NCI-H146 (cell line): ENCODE measurements at regions not wholly inside any gene's neighbourhood (a gene's known extent, or its start where the extent isn't known, plus 50 kb on each side); places are given as distances from the start of the nearest gene placed in this dataset.
"Not testable (repeated sequence)": the region's sequence is repeated elsewhere in the genome, so short reads cannot be mapped to it uniquely, and the experiment has no call there.

Experiments used
- DNase-seq: peaks from one replicate; lab custom pipeline; 2025; lab: John Stamatoyannopoulos, UW

GRCh38 chr10:55747244-55747643 lies 613.8 kb downstream of the ZWINT start:
- DNase-seq, result no peak

- peak; percentile 42 for DNase-seq
Measured at GRCh38 chr10:55746002-55746401, 615.1 kb downstream of the ZWINT start.

- no peak for DNase-seq
Measured at GRCh38 chr10:55742487-55742886, 618.6 kb downstream of the ZWINT start.

- DNase-seq, result peak; percentile 59
Measured at GRCh38 chr10:55740767-55741166, 620.3 kb downstream of the ZWINT start.

- DNase-seq, result no peak
Measured at GRCh38 chr10:55740110-55740509, 620.9 kb downstream of the ZWINT start.

GRCh38 chr10:55734112-55734511 lies 626.9 kb downstream of the ZWINT start:
- DNase-seq, result no peak

- no peak for DNase-seq
Measured at GRCh38 chr10:55704950-55705349, 656.1 kb downstream of the ZWINT start.

- no peak for DNase-seq
Measured at GRCh38 chr10:55668326-55668922, 692.6 kb downstream of the ZWINT start.

- no peak for DNase-seq
Measured at GRCh38 chr10:55653531-55653930, 707.5 kb downstream of the ZWINT start.

GRCh38 chr10:55641601-55642000 lies 719.5 kb downstream of the ZWINT start:
- no peak for DNase-seq

GRCh38 chr10:55631071-55631654 lies 729.9 kb downstream of the ZWINT start:
- DNase-seq, result peak; percentile 85

- DNase-seq, result no peak
Measured at GRCh38 chr10:55630491-55631056, 730.5 kb downstream of the ZWINT start.

- DNase-seq, result no peak
Measured at GRCh38 chr10:55629793-55630490, 731.1 kb downstream of the ZWINT start.

GRCh38 chr10:55628260-55628701 lies 732.8 kb downstream of the ZWINT start:
- no peak for DNase-seq

- DNase-seq, result no peak
Measured at GRCh38 chr10:55627501-55628051, 733.5 kb downstream of the ZWINT start.

GRCh38 chr10:55601690-55602478 lies 759.2 kb downstream of the ZWINT start:
- DNase-seq, result not testable (repeated sequence)

- DNase-seq, result no peak
Measured at GRCh38 chr10:55551603-55552002, 750.6 kb upstream of the PCDH15 start.

GRCh38 chr10:55550236-55550635 lies 749.2 kb upstream of the PCDH15 start:
- no peak for DNase-seq

- DNase-seq, result not testable (repeated sequence)
Measured at GRCh38 chr10:55537497-55537896, 736.5 kb upstream of the PCDH15 start.

GRCh38 chr10:55519264-55519663 lies 718.2 kb upstream of the PCDH15 start:
- DNase-seq, result peak; percentile 55

- peak; percentile 58 for DNase-seq
Measured at GRCh38 chr10:55518416-55518815, 717.4 kb upstream of the PCDH15 start.

- DNase-seq, result no peak
Measured at GRCh38 chr10:55509168-55509567, 708.1 kb upstream of the PCDH15 start.
